ENCODE measurements at regions not wholly inside any gene's neighbourhood (a gene's known extent, or its start where the extent isn't known, plus 50 kb on each side); places are given as distances from the start of the nearest gene placed in this dataset.

DNA sequence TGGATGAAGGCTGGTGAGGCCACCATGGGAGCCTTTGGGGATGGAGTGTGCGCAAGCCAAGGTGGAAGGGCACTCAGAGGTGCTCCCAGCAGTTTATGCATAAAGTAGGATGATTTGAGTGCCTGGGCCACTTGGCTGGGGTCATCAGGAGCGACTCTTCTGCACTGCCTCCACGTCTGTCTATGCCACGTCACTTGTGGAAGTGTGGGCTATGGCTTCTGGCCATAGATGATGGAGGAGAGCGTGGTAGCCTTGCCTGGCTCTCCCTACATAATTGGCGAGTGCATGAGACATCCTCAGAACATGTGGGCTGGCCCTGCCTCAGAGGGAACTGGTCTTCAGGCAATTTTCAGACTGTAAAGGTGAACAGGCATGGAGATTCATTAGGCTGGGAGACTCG is 182.9 kb downstream of the TEX29 start:
- no peak for DNase-seq

DNA sequence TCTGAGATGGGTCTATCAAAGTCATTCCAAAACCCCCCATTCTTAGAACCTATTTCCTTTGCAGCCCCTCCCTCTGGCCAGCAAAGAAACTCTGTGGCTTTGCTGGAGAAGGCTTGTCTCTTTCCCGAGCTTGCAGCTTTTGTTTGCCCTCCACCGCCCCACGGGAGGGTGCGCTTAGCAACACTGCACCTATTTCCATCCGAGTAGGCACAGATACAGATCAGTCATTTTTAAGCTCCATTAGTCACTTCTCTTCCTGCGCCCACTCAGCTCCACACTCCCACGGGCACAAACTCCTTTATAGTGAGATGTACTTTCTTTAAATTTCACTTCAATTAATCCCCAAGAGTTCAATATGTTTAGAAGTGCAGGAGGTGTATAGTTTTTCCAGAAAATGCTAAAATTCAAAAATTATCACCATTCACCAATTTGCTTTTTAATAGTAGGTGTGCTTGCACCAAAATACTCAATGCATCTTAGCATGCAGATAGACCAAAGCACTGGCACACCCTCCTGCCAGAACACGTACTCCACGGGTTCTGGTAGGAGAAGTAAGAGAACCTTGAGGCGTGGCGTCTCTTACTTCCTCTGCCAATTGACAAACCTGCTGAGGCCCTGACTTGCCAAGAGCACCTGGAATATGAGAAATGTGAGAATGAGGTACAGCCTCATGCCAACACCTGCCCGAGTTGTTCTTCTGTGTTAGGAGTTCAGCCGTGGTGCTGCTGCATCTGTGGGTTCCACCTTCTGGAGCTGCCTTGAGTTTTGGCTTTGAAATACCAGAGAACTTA is 183.7 kb downstream of the TEX29 start:
- DNase-seq = no peak

GRCh38 chr13:111505175-111505777 is 184.8 kb downstream of the TEX29 start:
- no peak for DNase-seq

DNA sequence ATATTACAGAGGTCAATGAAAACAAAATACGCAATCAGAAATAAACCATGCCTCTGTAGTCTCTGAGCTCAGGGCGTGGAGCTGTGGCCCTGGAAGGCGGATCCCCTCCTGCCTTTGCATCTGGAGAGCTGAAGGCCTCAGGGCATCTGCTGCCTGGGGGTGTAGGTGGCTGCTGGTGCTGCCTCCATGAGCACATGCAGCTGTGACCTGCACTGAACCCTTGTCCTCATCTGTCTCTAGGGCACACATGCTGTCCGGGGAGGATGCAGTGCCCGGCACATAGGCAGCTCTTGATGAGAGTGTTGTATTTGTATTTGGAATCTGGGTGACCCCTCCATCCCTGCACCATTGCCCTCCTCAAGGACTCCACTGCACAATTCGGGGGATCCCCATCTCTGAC is 185.7 kb downstream of the TEX29 start:
- no peak for DNase-seq

GRCh38 chr13:111506621-111507020 is 186.2 kb downstream of the TEX29 start:
- DNase-seq = no peak

- DNase-seq = no peak
Measured at GRCh38 chr13:111508164-111508870, 187.9 kb downstream of the TEX29 start.

DNA sequence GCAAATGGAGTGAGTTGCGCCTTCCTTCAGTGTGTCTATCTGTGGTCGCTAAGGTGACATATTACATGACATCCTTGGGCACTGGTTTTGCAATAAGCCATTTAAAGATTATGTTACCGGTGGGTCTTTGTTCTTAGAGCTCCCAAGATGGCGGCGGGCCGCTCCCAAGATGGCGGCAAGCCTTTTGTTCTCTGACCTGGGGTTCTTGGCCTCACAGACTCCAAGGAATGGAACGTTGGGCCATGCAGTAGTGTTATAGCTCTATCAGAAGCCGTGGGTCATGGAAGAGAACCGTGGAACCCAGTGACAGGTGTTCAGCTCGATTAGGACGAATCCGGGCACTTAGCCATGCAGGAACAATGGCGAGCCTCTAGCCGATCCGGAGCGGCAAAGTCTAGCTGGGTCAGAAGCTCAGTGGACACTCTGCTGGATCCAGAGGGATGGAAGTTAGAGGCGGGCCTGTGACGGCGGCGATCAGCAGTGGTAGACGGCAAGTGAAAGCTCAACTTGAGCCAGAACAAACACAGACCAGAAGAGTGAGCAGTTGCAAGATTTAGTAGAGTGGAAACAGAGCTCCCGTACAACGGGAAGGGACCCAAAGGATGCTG is 188.6 kb downstream of the TEX29 start:
- no peak for DNase-seq

GRCh38 chr13:111510502-111511218 is 190.2 kb downstream of the TEX29 start:
- DNase-seq = no peak

- DNase-seq = no peak
Measured at GRCh38 chr13:111511219-111511732, 190.8 kb downstream of the TEX29 start.

DNA sequence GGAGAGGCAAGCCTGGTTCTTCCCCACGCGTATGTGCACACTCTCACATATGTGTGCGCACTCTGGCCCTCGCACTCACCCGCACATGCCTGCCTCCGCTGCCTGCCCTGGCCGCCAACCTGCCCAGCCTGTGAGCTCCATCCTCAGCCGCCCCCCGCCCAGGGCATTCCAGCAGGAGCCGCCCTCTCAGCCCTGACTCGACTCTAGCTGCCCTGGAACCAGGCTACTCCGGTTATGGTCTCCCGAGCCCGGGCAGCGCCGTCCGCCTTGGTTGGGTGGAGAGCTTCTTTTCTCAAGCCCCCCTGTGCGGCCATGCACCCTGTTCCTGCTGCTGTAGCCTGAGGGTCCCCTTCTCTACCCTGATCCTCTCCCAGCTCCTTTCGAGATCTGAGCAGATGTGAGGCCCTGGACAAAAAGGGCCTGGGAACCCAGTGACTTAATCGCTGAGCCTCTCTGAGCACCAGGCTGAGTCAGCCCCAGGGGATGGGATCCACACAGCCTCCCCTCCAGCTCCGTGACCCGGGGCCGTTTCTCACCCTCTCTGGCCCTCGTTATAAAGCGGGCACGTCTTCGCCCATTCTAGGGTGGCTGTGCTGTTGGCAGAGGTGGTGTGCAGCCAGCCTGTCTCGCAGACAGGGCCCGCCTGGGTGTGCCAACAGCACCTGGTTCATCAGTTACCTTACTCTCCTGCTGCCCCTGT is 191.5 kb downstream of the TEX29 start:
- DNase-seq = no peak

DNA sequence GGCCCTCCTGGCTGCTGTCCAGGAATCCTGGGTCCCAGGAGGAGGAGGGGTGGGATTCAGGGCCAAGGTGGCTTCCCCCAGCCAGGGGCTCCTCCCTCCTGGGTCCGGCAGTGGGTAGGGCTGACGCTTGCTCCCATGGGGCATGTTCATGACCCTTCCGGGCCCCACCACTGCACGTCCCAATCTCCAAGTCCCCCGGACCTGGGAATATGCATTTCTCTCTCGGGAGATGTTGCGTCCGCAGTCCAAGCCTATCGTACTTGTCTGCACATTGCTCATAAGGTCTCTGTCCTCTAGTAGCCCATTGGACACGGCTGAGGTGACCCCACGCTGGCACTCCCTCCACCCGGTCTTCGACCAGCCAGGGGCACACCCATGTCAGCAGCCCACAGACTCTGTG is 192.3 kb downstream of the TEX29 start:
- DNase-seq = no peak

DNA sequence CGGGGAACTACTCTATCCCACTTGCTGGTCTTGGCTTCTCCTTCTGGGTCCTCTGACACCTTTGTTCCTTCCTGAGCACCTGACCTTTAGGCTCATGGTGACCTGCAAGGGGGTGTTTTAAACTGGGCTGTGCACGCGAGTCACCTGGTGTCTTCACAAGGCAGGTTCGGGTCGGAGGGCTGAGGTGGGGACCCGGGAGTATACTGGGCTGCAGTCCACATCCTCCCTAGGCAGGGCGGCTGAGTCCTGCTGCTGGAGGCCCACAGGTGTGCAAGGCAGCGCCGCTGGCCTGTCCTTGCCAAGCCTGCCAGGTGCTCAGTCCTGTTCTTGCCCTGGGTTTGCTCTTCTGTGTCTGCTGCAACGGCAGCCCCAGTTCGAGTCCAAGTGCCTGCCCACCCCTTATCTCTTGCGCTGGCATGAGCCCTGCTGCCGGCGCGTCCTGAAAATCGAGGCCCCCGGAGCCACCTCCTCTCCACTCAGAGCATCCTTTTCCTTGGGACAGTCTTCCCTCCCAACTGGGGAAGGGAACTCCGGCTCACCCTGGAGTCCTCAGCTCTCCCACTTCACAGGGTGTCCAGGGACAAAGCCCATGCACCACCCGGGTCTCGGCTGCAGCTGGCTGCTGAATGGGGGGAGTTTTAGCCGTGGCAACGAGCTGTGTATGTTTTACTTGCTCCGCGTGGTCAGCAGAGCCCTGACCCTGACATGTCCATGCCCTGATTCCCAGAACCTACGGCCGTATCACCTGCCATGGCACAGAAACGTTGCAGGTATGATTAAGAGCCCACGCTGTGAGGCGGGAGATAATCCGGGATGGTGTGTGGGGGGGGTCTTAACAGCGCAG is 193.5 kb downstream of the TEX29 start:
- DNase-seq = no peak

GRCh38 chr13:111514610-111515306 is 194.3 kb downstream of the TEX29 start:
- DNase-seq = no peak

GRCh38 chr13:111515307-111515617 is 194.8 kb downstream of the TEX29 start:
- no peak for DNase-seq

DNA sequence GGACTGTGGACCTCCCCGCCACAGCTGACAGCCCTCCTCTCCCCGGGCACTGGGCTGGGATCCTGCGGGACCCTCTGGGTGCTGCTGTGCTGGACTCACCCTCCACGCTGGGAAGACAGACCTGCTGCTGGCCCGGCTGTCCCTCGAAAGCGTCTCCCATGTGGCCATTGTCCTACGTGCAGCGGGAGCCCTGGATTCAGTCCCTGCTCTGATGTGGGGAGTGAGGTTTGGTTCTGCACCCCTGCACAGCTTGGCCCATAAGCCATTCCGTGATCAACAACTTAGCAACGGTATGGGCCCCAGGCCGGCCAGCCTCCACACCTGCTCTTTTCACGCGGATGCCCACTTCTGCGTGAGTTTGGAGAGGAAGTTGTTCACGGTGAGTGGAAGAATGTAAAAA is 195.2 kb downstream of the TEX29 start:
- DNase-seq = no peak

DNA sequence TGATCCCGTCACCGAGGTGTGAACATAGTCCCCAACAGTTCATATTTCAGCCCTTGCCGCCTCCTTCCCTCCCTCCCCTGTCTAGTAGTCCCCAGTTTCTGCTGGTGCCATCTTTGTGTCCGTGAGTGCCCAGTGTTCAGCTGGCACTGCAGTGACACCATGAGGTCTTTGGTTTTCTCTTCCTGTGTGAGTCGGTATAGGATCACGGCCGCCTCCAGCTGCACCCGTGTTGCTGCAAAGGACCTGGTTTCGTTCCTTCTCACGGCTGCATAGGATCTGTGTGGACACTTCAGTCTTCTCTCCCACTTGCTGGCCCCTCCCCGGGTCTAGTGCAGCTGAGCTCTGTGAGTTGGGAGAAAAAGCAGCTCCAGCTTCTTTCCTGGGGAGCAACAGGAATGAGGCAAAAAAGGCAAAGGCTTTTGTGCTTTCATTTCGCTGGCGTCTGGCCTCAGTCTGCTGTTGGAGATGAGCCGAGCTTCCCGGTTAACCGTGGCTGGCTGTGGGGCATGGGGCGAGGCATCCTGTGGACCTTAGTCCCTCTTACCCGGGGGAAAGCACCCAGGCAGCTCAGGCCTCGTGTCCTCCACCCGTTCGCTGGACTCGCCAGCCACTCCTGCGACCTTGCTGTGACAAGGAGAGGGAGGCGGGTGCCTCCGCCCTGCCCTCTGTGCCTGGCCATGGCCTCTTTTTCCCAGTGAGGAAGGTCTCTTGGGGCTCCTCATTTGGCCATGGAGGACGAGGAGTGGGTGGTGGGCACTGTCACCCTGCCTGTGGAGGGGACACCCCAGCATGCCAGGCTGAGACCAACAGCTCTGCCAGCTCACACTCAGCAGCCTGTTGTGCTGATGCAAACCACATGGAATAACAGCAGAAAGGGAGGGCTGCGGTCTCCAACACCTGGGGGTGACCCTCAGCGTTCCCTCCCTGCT is 196.5 kb downstream of the TEX29 start:
- no peak for DNase-seq

DNA sequence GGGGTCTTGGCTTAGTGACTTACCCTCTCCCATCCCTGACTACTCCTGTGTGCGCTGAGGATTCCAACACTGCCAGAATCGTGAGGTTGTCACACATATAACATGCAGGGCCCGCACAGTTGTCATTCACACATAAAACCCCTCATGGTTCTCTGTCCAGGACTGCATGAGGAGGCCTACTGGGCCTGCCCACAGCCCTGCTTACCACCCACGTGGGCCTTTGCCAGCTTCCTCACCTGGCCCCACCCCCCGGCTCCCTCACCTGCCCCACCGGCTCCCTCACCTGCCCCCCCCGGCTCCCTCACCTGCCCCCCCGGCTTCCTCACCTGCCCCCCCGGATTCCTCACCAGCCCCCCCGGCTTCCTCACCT is 197.2 kb downstream of the TEX29 start:
- no peak for DNase-seq

- no peak for DNase-seq
Measured at GRCh38 chr13:111518161-111518792, 197.8 kb downstream of the TEX29 start.

DNA sequence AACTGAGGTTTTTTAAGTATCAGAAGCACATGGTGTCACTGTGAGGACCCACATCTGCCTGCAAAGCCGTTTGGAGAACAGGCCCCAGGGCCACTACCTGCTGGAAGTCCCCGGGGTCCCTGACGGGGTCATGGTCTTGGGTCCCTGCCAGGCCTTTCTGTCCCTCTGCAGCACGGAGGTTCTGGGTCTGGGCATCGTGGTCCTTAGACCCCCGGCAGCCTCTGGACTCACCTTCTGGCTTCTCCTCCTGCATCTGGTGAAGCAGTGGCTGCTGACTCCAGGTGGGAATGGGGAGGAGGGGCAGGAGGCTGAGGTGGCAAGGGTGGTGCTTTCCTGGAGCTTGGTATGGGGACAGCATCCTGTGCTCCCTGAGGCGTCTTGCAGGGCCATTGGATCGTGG is 198.6 kb downstream of the TEX29 start:
- no peak for DNase-seq
